Neural progenitor cell (in vitro differentiated cells): ENCODE measurements at regions not wholly inside any gene's neighbourhood (a gene's known extent, or its start where the extent isn't known, plus 50 kb on each side); places are given as distances from the start of the nearest gene placed in this dataset.

ENCODE experiments used
- CTCF ChIP-seq: fragments of 200-600 bp; sonication (generic); IDR thresholded peaks from 2 replicates; pipeline ENCODE4 v1.5.1; 2017; ENCODE audit warnings: antibody characterized with exemption, mild to moderate bottlenecking
- EZH2 ChIP-seq: fragments of 200-600 bp; sonication (generic); IDR thresholded peaks from 2 replicates; pipeline ENCODE4 v1.6.1; 2017; ENCODE audit warnings: antibody characterized with exemption, mild to moderate bottlenecking, moderate library complexity

DNA sequence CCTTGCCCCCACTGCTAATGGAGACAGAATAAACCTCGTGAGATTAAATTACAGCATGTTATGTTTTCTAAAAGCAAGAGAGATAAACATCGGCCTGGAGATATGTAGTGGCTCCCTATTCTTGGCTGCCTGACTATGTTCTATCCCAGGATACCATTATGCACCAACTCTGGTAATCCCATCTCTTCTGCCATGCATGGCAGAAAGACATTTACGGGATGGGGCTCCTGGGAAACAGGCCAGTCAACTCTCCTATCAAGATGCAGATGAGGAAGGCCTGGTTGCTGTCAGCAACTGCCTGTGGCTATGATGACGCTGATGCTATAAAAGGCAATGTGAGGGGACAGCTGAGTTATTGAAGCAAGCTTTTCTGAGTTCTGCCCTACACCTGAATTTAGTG is 166.2 kb upstream of the VCX3A start:
- TF ChIP-seq CTCF (no peak), EZH2 (no peak)
